Gastroesophageal sphincter (tissue), 4 donors: ENCODE measurements at regions not wholly inside any gene's neighbourhood (a gene's known extent, or its start where the extent isn't known, plus 50 kb on each side); places are given as distances from the start of the nearest gene placed in this dataset.

Experiments
- ATAC-seq: fragments of 150-250 bp; one replicate; pipeline ENCODE4 v1.9.1; 2016; ENCODE audit warnings: mild to moderate bottlenecking, moderate library complexity
- H3K27ac ChIP-seq, 4 donors: fragments of 200-600 bp; sonication (generic) in 3 of 4; 1 replicate in 3 of 4; 2 replicates in 1 of 4; pipeline ENCODE4 v1.5.1; 2016 to 2019
- H3K27me3 ChIP-seq: fragments of 200-600 bp; sonication (generic); one replicate; pipeline ENCODE4 v1.5.1; 2019
- H3K36me3 ChIP-seq, 2 donors: fragments of 200-600 bp; sonication (generic); one replicate each; pipeline ENCODE4 v1.5.1; 2019; ENCODE audit warnings: control low read depth in 1 of 2
- H3K4me1 ChIP-seq, 3 donors: fragments of 200-600 bp; sonication (generic); 1 replicate in 2 of 3; 2 replicates in 1 of 3; pipeline ENCODE4 v1.5.1; 2016 to 2019; ENCODE audit warnings: control low read depth in 2 of 3
- H3K4me3 ChIP-seq, 2 donors: fragments of 200-600 bp; sonication (generic); one replicate each; pipeline ENCODE4 v1.5.1; 2019; ENCODE audit warnings: mild to moderate bottlenecking in 1 of 2, moderate library complexity in 1 of 2
- H3K9me3 ChIP-seq, 3 donors: fragments of 200-600 bp; sonication (generic); one replicate each; pipeline ENCODE4 v1.5.1; 2017 to 2019; ENCODE audit warnings: control low read depth in 2 of 3
- EP300 ChIP-seq: sonication (generic); formaldehyde crosslinking; IDR thresholded peaks from one replicate; pipeline ENCODE4 v1.6.1; 2017; ENCODE audit warnings: antibody characterized with exemption, mild to moderate bottlenecking
- POLR2A ChIP-seq, 2 donors: fragments of 450-650 bp; IDR thresholded peaks; one replicate each; pipeline ENCODE4 v1.6.1; 2017; ENCODE audit warnings: antibody characterized with exemption in 2 of 2, mild to moderate bottlenecking in 2 of 2, moderate library complexity in 1 of 2
- POLR2AphosphoS5 ChIP-seq: sonication (generic); formaldehyde crosslinking; IDR thresholded peaks from one replicate; pipeline ENCODE4 v1.6.1; 2017; ENCODE audit warnings: antibody characterized with exemption
- WGBS, 2 donors: methylation state at CpG; one replicate each; pipeline ENCODE4 v1.1.5; 2018; ENCODE audit warnings: low coverage in 1 of 2; 5-methylcytosine and 5-hydroxymethylcytosine counted together
- TF ChIP-seq, protein P1 (sequence below), 4 experiments: fragments of 200-600 bp in 2 of 4; fragments of 450-650 bp in 2 of 4; sonication (generic) in 1 of 4; IDR thresholded peaks; one replicate each; pipeline ENCODE4 v1.5.1; 2017 to 2019; ENCODE audit warnings: antibody characterized with exemption in 4 of 4, mild to moderate bottlenecking in 2 of 4, moderate library complexity in 2 of 4

DNA sequence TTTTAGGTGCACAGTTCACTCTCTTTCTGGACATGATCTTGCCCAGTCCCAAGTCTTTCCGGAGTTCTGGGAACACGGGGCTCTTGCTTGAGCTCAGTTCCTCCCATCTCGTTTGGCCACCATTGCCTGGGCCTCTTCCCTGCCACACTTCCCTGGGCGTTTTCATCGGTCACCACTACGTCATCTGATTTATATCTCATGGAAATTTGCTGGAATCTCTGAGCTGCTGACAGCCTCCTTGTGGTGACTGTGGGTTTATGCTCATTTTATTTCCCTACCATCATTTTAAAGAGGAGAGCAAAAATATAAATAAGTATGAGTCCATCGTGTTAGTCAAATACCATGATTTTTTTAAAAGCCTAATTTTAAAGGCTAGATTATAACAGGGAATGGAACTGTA is 449.1 kb upstream of the KAZN start:
- H3K4me3 ChIP-seq = no peak overlapping the region
- 75 to 80% methylated on average over 5 to 7 of the region's 7 CpGs for WGBS, 2 donors
- H3K27ac ChIP-seq = no peak overlapping the region
- TF ChIP-seq EP300 (no peak), POLR2A (IDR thresholded peaks at IDR 0.05) (no peak), POLR2AphosphoS5 (no peak)
- TF ChIP-seq, protein P1, sequence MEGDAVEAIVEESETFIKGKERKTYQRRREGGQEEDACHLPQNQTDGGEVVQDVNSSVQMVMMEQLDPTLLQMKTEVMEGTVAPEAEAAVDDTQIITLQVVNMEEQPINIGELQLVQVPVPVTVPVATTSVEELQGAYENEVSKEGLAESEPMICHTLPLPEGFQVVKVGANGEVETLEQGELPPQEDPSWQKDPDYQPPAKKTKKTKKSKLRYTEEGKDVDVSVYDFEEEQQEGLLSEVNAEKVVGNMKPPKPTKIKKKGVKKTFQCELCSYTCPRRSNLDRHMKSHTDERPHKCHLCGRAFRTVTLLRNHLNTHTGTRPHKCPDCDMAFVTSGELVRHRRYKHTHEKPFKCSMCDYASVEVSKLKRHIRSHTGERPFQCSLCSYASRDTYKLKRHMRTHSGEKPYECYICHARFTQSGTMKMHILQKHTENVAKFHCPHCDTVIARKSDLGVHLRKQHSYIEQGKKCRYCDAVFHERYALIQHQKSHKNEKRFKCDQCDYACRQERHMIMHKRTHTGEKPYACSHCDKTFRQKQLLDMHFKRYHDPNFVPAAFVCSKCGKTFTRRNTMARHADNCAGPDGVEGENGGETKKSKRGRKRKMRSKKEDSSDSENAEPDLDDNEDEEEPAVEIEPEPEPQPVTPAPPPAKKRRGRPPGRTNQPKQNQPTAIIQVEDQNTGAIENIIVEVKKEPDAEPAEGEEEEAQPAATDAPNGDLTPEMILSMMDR (IDR thresholded peaks at IDR 0.05) = no peak
- no peaks in the 10 kb centered on the region for H3K9me3 ChIP-seq
- no peaks in the 10 kb centered on the region for H3K36me3 ChIP-seq
- no peaks in the 10 kb centered on the region for H3K4me1 ChIP-seq
- H3K27me3 ChIP-seq = no peaks in the 10 kb centered on the region
- ATAC-seq = no peak

DNA sequence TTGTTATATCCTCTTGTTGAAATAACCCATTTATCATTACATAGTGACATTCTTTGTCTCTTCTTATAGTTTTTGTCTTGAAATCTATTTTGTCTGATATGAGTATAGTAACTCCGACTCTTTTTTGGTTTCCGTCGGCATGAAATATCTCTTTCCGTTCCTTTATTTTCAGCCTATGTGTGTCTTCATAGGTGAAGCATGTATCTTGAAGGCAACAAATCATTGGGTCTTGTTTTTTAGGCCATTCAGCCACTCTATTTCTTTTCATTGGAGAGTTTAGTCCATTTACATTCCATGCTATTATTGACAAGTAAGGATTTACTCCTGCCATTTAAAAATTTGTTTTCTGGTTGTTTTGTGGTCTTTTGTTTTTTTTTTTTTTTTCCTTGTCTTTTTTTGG is 441.9 kb upstream of the KAZN start:
- ATAC-seq = no peak
- WGBS, 2 donors = 91 to 93% methylated on average over 3 to 4 of the region's 4 CpGs
- TF ChIP-seq POLR2AphosphoS5 (no peak), EP300 (no peak), POLR2A (IDR thresholded peaks at IDR 0.05) (no peak)
- TF ChIP-seq, protein P1 (IDR thresholded peaks at IDR 0.05) = no peak
- H3K4me3 ChIP-seq = no peak overlapping the region
- no peak overlapping the region for H3K27ac ChIP-seq
- H3K9me3 ChIP-seq = peaks cover 0 to 25% (median 0%) of the 10 kb centered on the region in 3 donors
- H3K36me3 ChIP-seq = no peaks in the 10 kb centered on the region
- no peaks in the 10 kb centered on the region for H3K27me3 ChIP-seq
- H3K4me1 ChIP-seq = no peaks in the 10 kb centered on the region

DNA sequence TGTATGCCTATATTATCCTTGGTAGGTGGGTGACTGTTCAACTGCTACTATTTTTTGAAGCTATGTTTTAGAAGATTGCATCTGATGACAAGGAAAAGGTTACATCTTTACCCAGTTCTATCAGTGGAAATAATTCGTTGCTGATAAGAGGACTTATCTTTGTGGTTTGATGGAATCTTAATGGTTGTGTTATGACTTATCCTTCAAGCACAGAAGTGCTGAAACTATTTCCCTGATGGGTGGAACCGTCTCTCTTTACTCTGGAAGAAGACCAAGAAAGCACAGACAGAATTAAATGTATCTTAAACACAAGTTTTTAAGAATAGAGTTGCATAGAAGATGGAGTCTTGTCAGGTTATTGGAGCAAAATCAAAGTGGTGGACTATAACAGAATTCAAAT is 437.7 kb upstream of the KAZN start:
- 18 to 21% methylated on average over 2 of the region's 2 CpGs for WGBS, 2 donors
- Histone ChIP-seq H3K36me3 (no peaks in the 10 kb centered on the region), H3K9me3 (peaks cover 0 to 31% (median 0%) of the 10 kb centered on the region in 3 donors), H3K27me3 (no peaks in the 10 kb centered on the region), H3K4me1 (no peaks in the 10 kb centered on the region), H3K27ac (no peak overlapping the region), H3K4me3 (no peak overlapping the region)
- ATAC-seq = no peak
- TF ChIP-seq EP300 = no peak
- TF ChIP-seq, protein P1 (IDR thresholded peaks at IDR 0.05) = no peak
- no peak for TF ChIP-seq POLR2AphosphoS5
- TF ChIP-seq POLR2A (IDR thresholded peaks at IDR 0.05) = no peak

DNA sequence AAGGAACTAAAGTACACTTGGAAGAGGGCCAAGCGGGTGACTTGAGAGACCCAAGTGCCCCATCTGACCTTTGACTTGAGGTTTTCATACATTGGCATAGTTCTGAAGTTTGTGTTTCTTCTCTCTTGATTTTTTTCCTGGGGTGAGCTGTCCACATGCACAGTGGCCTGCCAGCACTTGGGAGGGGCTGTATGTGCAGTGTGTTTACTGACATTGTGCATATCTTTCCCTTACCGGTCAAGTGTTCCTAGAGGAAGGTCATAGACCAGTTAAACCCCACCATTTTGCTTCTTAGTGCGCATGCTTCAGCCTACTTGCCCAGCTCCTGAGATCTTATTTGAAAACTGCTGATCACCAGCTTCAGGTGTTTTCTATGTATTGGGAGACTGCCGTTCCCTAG is 435.2 kb upstream of the KAZN start:
- no peak for ATAC-seq
- 85 to 100% methylated on average over 3 to 4 of the region's 4 CpGs for WGBS, 2 donors
- H3K36me3 ChIP-seq = no peaks in the 10 kb centered on the region

GRCh38 chr1:14165371-14165801 is 433.1 kb upstream of the KAZN start:
- 13 to 17% methylated on average over 2 of the region's 2 CpGs for WGBS, 2 donors
- ATAC-seq = peak; percentile 48

More for the DNA sequence above, 435.2 kb upstream of the KAZN start:
- TF ChIP-seq POLR2AphosphoS5 = no peak
- no peak for TF ChIP-seq EP300
- TF ChIP-seq, protein P1 (IDR thresholded peaks at IDR 0.05) = no peak
- TF ChIP-seq POLR2A (IDR thresholded peaks at IDR 0.05) = no peak
- Histone ChIP-seq H3K27me3 (no peaks in the 10 kb centered on the region), H3K27ac (no peak overlapping the region), H3K9me3 (peaks cover 0 to 10% (median 0%) of the 10 kb centered on the region in 3 donors), H3K4me1 (no peaks in the 10 kb centered on the region), H3K4me3 (no peak overlapping the region)

More at GRCh38 chr1:14165371-14165801, 433.1 kb upstream of the KAZN start:
- Histone ChIP-seq H3K4me1 (no peaks in the 10 kb centered on the region), H3K27ac (no peak overlapping the region), H3K36me3 (no peaks in the 10 kb centered on the region), H3K4me3 (no peak overlapping the region), H3K9me3 (peaks cover 0 to 11% (median 0%) of the 10 kb centered on the region in 3 donors), H3K27me3 (no peaks in the 10 kb centered on the region)
- TF ChIP-seq, protein P1 (IDR thresholded peaks at IDR 0.05) = no peak
- TF ChIP-seq POLR2AphosphoS5 (no peak), POLR2A (IDR thresholded peaks at IDR 0.05) (no peak), EP300 (no peak)
